ENCODE measurements at regions not wholly inside any gene's neighbourhood (a gene's known extent, or its start where the extent isn't known, plus 50 kb on each side); places are given as distances from the start of the nearest gene placed in this dataset.
"Not testable (repeated sequence)": the region's sequence is repeated elsewhere in the genome, so short reads cannot be mapped to it uniquely, and the experiment has no call there.

- TF ChIP-seq CTCF (IDR thresholded peaks at IDR 0.05; ENCODE audit: unreplicated experiment): no peak
- Mint-ChIP-seq H3K4me3 (ENCODE audit: low read depth) (no peak overlapping the region), H3K36me3 (ENCODE audit: insufficient read depth) (no peaks in the 10 kb centered on the region), H3K4me1 (ENCODE audit: low read depth) (peaks cover 31% of the 10 kb centered on the region), H3K9me3 (ENCODE audit: low read depth) (peaks cover 9% of the 10 kb centered on the region), H3K27ac (no peak overlapping the region), H3K27me3 (no peaks in the 10 kb centered on the region)
- DNase-seq (ENCODE audit: low spot score, unreplicated experiment): no peak
Measured at GRCh38 chrX:87968118-87968517, 450.5 kb downstream of the KLHL4 start.

GRCh38 chrX:87972121-87972520 lies 454.5 kb downstream of the KLHL4 start:
- not testable (repeated sequence) for DNase-seq (ENCODE audit: low spot score, unreplicated experiment)
- H3K27ac Mint-ChIP-seq: peak overlapping the region; percentile 96

GRCh38 chrX:87975365-87975764 lies 457.8 kb downstream of the KLHL4 start:
- Mint-ChIP-seq H3K4me1 (ENCODE audit: low read depth) (peaks cover 25% of the 10 kb centered on the region), H3K9me3 (ENCODE audit: low read depth) (peaks cover 35% of the 10 kb centered on the region), H3K36me3 (ENCODE audit: insufficient read depth) (peaks cover 4% of the 10 kb centered on the region), H3K27me3 (no peaks in the 10 kb centered on the region), H3K27ac (no peak overlapping the region), H3K4me3 (ENCODE audit: low read depth) (no peak overlapping the region)
- no peak for DNase-seq (ENCODE audit: low spot score, unreplicated experiment)
- no peak for TF ChIP-seq CTCF (IDR thresholded peaks at IDR 0.05; ENCODE audit: unreplicated experiment)

More at GRCh38 chrX:87972121-87972520, 454.5 kb downstream of the KLHL4 start:
- Mint-ChIP-seq H3K9me3 (ENCODE audit: low read depth) (peaks cover 29% of the 10 kb centered on the region), H3K4me1 (ENCODE audit: low read depth) (peaks cover 31% of the 10 kb centered on the region), H3K4me3 (ENCODE audit: low read depth) (peak overlapping the region; percentile 11)
- H3K36me3 Mint-ChIP-seq (ENCODE audit: insufficient read depth); H3K27me3 Mint-ChIP-seq: not testable (repeated sequence)

GRCh38 chrX:88007873-88008272 lies 490.3 kb downstream of the KLHL4 start:
- H3K36me3 Mint-ChIP-seq (ENCODE audit: insufficient read depth); H3K27me3 Mint-ChIP-seq; H3K4me1 Mint-ChIP-seq (ENCODE audit: low read depth); H3K27ac Mint-ChIP-seq; DNase-seq (ENCODE audit: low spot score, unreplicated experiment); H3K4me3 Mint-ChIP-seq (ENCODE audit: low read depth): not testable (repeated sequence)
- H3K9me3 Mint-ChIP-seq (ENCODE audit: low read depth): peaks cover 24% of the 10 kb centered on the region

- DNase-seq (ENCODE audit: low spot score, unreplicated experiment): no peak
- Mint-ChIP-seq H3K9me3 (ENCODE audit: low read depth) (no peaks in the 10 kb centered on the region), H3K4me3 (ENCODE audit: low read depth) (no peak overlapping the region), H3K27ac (no peak overlapping the region), H3K27me3 (no peaks in the 10 kb centered on the region), H3K4me1 (ENCODE audit: low read depth) (no peaks in the 10 kb centered on the region), H3K36me3 (ENCODE audit: insufficient read depth) (no peaks in the 10 kb centered on the region)
- no peak for TF ChIP-seq CTCF (IDR thresholded peaks at IDR 0.05; ENCODE audit: unreplicated experiment)
Measured at GRCh38 chrX:88024022-88024421, 506.4 kb downstream of the KLHL4 start.

GRCh38 chrX:88072339-88073030 lies 554.9 kb downstream of the KLHL4 start:
- Mint-ChIP-seq H3K27ac (no peak overlapping the region), H3K27me3 (no peaks in the 10 kb centered on the region), H3K36me3 (ENCODE audit: insufficient read depth) (no peaks in the 10 kb centered on the region), H3K4me3 (ENCODE audit: low read depth) (no peak overlapping the region), H3K9me3 (ENCODE audit: low read depth) (no peaks in the 10 kb centered on the region), H3K4me1 (ENCODE audit: low read depth) (no peaks in the 10 kb centered on the region)
- no peak for TF ChIP-seq CTCF (IDR thresholded peaks at IDR 0.05; ENCODE audit: unreplicated experiment)
- DNase-seq (ENCODE audit: low spot score, unreplicated experiment): no peak
